Stimulated activated CD4-positive, alpha-beta T cell treated with anti-CD3 and anti-CD28 coated beads, Interleukin-1b, Interleukin-23, amount 100 ng/mL, for 48 hours (primary cell): ENCODE measurements at regions not wholly inside any gene's neighbourhood (a gene's known extent, or its start where the extent isn't known, plus 50 kb on each side); places are given as distances from the start of the nearest gene placed in this dataset.

ENCODE experiments used
- DNase-seq: peaks from one replicate; pipeline ENCODE4 v3.0.0-alpha.2; 2020

DNA sequence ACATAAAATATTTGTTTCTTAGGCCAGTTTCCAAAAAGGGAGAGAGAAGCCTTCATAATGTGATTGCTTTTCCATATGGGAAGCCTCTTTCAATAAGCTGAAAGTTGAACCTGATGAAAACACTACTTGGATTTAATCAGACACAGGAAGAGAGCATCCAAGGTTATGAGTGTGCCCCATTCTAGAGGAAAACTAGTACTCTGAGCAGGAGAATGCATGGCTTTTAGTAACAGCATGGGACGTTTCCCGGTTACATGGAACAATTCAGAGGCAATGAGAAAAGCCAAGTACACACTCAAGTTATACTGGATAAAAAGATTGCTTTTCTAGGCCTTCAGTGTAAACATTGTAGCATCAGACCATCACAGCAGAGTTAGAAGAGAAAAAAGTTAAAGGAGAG is 315.8 kb downstream of the ZNF516 start:
- DNase-seq: no peak

DNA sequence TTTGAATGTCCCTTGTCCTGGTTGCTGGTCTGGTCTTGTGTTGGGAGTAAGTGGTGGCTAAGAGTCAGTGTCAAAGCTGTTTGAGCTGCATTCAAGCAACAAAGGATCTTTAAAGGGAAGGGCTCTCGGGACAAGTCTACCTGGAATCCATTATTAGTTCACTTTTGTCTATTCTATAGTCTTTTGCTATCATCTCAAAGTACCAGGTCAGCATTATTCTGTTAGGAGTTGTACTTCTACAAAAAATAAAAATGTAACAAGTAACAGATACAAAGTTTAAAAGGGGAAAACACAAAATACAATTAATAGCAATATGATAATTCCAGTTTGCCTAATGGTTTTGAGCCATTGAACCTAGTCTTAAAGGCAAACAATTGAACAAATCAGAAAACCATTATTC is 317.9 kb downstream of the ZNF516 start:
- no peak for DNase-seq

DNA sequence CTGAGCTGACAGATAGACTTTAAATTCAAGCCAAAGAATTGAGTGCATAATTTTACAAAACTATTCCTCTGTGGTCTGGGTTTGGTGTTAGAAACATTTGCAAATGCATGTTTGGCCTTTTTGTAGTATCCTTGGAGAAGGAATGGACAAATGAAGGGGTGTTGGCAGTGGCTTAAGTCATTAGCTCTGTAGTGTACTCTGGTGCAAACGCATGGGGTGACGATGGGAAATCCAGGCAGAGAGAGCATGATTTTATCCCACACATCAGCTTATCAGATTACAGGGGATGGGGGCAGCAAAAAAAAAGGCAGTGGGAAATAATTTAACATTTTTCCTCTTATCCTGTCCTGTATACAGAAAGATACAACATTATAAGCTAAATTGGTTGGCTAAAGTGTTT is 320.6 kb downstream of the ZNF516 start:
- no peak for DNase-seq

DNA sequence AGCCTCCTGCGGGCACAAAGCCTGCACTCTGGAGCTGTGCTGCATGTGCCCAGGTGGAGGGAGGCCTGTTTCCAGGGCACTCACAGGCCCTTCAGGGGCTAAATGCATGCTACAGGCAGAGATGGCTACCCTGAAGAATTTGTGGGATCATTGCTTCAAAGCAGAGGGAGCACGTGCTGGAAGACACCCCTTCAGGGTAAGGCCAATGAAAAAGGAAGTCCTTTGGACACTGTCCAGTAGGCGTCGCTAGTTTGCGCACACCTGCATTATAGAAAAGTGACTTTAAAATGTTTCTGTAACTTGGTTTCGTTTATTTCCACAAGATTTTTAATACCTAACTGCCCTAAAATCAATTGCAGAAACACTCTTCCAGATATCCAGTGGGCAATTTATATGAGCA is 325.3 kb downstream of the ZNF516 start:
- no peak for DNase-seq

DNA sequence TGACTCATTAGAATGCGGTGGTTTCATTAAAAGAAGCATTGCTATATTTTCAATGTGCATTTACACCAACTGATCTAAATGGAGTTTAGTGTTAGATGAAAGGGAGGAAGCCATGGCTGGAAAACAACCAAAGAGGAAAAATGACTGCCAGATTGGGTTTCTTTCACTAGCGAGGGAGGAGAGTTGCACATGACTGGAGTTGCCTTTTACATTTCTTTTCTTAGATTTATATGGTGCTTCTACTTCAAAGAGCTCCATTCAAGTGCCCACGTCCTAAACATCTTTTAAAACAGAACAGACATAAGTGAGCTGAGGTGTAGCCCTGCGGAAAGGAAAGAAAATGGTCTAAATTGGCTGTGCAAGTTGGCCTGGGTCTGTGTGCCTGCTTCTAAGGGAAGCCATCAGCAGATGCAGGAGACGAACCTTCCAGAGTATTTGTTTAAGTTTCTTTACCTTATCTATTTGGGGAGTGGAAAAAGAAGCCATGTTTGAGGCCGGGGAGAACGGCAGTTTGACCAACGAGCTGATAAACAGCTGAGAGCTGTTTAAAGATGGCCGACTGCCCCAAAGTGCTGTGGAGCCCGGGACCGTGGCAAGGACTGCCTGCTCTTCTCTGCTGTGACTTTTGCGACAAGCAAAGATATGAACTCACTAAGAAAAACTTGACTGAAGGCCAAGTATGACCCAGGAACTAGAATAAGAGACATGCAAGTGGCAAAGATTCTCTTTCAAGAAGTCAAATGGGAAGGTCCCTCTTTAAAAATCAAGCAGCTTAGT is 327.0 kb downstream of the ZNF516 start:
- no peak for DNase-seq

DNA sequence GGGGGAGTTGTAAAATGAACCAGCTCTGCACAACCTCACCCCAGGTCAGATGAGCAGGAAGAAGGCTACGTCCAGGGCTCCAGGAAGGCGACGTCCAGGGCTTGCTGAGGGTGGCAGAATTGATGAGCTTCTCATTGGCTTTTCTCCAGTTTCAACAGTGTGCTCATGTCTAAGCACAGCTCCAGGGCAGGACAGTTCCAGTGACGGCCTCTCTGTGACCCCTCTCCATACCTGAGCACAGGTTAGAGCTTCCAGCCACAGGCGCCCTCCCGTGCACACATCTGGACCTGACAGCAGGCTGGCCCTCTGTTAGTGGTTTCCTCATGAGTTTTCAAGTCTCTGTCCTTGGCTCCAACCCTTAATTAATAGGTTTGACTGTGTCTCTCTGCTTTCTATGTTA is 327.6 kb downstream of the ZNF516 start:
- DNase-seq: no peak

DNA sequence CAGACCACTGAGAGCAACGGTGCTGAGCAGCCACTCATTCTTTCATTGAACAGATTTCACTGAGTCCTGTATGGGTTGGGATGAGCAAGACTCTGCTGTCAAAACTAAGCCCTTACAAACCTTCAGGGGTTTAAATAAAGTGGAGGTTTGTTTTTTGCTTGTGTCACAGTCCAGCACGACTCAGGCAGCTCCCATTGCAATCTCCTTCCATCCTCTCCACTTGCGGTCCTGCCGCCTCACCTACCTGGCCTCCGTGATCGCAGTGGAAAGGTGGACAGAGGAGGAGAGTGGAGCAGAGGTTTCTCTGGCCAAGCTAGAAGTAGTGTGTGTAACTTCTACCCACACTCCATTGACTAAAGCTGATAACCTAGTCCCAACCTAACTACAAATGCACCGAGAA is 332.2 kb downstream of the ZNF516 start:
- DNase-seq: no peak

DNA sequence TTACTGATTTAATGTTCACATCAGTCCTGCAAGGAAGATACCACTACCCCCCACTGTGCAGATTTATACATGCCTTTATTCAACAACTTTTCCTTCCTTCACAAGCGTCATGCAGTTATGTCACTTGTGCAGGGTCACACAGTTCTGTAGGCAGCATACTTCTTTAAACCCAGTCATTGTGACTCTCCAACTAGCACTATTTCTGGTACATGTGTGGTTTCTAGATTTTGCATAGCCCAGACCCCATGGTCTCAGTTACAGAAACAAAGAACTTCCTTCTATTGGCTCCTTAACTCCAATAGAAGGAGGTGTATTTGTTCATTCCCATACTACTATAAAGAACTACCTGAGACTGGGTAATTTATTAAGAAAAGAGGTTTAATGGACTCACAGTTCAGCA is 333.1 kb downstream of the ZNF516 start:
- no peak for DNase-seq

DNA sequence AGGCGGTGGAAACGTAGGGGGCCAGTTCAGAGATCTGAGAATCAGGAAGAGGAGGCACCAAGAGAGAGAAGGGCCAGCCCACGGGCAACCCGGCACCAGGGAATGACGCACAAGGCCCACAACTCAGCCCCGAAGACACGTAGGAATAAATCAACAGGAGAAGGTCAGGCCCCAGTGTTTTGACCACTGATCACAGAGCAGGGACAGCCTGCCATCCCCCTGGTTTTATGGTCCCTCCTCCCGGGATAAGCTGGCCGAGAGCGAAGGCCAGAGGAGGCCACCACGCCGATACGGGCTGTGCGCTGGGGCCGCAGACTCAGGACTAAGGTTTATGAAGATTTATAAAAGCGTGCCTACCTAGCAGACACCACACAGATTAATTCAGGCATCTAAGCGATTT is 341.4 kb downstream of the ZNF516 start:
- no peak for DNase-seq

DNA sequence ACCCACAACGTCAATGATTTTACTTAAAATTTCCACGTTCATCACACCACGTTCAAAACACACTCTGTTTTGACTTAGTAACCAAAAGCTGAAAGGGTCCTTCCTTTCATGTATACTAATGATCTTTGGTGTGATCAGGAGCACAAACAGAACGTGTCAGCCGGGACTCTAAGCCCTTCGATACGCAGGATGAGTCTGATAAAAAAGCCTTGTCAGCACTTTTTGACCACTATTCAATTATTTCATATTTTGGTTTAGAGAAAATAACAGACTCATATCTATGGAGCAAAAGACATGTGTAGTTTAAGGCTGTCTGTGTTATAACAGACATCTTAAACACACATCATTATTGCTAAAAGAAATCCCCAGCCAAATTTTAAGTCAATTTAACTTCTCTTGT is 345.3 kb downstream of the ZNF516 start:
- no peak for DNase-seq

DNA sequence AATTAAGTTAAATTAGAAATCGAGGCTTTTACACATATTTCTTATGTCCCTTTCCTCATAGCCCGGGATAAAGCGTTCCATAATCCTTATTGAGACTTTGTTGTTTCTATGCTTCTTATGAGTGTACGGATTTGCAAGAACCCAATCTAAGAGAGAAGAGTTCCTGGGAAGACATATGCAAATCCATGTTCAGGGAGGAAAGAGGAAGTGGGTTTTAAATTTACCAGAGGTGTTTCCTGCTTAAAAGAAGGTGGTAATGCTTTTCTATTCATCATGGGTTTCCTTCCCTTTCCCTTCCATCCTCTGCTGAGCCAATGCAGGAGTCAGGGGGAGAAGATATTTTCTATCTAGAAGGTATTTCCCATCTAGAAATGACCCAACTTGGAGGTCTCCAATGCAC is 345.8 kb downstream of the ZNF516 start:
- DNase-seq: no peak

DNA sequence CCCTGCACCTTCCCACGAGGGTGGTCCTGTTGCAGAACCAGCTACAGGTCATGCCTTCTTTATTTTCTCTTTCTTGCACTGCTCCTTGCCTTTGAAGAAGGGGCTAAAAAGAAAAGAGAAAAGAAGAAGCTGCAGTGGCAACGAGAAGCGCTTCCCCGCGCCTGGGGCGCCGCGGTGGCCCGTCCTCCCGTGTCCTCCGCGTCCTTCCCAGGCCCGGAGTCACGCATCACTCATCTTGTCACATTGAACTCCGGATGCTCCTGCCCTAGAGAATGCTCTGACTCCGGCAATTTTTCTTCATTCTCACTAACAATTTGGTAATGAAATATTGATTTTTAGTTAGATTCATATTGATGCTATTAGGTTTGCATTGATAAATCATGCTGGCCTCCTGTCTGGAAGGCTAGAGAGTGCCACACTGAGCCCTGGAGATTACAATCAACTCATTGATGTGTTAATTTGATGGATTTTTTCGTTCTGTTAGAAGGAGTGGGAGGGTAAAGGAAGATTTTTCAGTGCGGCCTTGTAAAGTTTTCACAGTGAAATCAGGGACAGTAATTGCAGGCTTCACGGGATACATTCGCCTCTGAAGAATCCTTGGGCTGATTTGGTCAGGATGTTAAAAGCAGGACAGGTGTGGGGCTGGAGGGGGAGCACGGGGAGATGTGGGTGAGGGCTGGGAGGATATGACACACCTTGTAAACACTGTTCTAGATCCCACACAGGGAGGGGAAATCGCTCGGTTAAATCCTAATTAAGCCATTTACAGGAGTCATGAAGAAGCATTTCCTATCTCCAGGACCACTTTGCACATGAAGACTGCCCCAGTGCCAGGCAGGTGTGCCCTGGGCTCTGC is 349.3 kb downstream of the ZNF516 start:
- no peak for DNase-seq

DNA sequence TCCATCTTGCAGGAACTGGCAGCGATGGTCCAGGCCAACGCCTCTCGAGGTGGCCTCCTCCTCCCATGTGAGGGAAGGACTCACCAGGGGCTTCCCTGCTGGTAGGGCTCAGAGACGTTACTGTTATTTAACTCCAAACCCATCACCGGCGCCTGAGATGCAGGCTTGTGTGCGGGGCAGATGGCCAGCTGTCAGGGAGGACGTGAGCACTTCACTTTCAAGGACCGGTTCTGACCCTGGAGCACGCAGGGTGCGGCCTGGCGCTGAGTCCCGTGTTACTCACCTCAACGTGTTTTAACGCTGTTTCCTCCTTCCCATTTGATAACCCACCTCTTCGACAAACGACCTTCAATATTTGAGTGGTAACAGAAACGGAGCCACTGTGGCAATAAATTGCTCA is 350.2 kb downstream of the ZNF516 start:
- no peak for DNase-seq

DNA sequence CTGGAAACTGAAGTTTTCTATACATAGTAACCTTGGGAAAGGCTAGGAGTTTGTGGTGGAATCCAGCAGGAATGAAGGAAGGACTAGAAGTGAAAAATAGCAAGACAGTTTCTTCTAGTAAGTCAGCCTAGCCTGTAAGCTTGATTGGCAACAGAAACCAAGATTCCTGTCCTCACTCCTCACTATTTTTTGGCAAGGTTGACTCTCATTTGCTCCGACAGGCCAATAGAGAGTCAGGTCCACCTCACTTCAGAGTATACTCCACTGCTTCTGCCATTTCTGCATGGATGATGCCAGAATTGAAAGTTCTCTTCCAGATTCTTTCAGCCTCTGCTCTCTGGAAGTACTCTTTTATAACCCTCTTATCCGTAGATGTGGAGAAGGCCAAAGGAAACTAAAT is 352.4 kb downstream of the ZNF516 start:
- no peak for DNase-seq

DNA sequence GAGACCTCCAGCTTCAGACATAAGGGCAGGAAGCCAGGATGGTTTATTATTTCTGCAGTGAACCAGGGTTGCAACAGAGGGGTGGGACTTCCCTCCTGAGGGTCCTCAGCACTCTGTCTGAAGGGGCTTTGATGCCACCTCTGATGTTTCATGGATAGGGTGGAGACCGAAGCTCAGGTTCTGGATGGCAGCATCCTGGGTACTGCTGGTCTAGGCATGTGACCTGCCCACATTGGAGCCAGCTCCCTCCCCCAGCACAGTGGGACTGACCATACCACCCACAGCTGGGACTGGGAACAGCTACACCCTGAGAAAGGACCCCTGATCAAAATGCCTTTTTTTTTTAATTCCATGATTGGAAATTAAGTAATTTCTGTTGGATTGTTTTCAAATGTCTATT is 355.2 kb downstream of the ZNF516 start:
- DNase-seq: no peak

DNA sequence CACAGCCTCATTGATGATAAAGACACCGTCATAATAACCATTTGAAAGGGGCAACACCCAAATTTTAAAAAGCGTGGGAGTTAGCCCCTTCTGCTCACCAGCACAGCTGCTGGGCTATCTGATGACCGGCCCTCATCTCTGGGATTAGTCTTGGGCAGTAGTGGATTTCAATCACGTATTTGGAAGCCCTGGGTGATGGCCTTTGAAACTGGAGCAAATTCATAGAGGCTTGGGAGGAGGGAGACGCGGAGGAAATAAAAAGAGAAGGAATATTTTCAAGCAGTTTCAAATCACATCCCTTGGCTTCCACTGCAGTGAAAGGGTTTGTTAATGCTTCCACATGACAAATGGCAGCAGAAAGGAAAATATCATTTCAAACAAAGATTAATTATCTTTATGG is 357.8 kb downstream of the ZNF516 start:
- no peak for DNase-seq

DNA sequence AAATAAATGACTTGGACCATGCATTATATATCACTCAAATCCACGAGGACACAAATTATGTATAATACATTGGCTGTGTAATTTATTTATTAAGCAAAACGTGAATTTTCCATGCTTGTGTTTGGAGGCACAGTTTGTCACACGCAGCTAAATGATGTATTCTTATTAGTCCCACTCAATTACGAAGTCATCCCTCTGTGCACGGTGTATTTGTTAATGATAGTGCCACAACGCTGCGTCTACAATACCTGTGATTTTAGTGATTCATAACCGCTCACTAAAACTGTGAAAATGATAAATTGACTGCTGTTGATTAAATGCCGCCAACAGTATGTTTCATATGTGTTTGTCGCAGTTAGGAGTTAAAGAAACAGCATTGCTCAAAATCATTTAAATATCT is 358.3 kb downstream of the ZNF516 start:
- no peak for DNase-seq

DNA sequence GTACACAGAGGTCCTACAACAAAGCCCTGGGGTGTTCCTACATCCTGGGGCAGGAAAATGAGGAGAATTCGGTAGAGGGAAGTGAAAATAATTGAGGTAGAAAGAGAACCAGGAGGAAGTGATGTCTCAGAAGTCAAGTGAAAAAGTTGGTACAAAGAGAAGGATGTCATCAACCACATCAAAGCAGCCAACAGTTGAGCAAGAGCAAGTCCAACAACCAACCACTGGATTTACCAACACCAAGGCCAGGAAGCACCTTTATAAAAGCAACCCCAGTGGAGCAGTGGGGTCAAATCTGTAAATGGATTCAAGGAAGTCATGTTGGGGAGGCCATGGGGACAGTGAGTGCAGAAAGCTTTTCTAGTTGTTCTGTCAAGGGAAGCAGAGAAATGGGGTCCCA is 360.4 kb downstream of the ZNF516 start:
- no peak for DNase-seq

DNA sequence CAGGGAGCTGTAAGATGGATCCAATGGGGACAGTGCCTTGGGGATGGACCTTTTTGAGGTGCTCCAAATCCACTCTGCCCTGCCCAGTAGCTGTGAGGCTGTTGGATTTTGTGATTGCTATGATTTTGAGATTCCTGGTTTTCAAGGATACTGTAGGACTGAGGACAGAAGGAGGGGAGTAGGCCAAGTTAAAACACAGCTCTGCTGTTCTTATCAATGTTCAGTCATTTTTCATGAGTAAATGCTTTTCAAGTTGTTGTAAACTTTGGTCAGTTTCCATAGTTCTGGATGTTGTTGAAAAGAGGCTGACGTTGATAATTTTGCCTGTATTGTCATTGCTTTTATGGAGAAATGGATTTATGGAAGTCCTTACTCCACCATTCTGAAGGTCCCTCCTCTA is 361.2 kb downstream of the ZNF516 start:
- DNase-seq: no peak

DNA sequence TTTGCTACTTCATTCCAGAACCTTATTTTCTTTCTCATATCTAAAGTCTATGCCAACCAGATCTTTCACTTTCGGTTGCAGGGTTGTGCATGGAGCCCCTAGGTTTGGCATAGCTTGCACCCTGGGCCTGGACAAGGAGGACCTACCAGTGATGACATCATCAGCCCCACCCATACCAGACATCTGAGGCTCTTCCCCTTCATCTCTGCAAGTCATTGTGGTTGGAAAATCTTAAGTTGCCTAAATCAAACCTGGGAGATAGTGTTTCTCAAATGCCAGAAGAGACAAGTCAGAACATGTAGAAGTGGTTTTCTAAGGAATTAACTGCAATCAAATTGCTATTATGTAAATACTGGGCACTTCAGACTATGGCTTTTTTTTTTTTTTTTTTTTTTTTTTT is 363.3 kb downstream of the ZNF516 start:
- peak; percentile 45 for DNase-seq

DNA sequence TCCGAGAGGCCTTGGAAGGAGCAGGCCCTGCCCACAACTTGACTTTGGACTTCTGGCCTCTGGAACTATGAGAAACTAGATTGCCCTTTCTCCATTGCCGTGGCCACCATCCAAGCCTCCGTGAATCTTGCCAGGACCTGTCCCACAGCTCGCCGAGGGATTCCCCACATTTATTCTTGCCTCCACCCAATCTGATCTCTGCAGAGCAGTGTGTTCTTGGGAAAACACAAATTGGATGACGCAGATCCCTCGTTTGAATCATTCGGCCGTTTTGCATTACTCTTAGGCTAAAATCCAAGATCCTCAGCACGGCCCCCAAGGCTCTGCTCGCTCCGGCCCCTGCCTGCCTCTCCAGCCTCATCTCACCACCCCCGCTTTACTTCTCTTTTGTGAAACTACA is 364.2 kb downstream of the ZNF516 start:
- DNase-seq: no peak

DNA sequence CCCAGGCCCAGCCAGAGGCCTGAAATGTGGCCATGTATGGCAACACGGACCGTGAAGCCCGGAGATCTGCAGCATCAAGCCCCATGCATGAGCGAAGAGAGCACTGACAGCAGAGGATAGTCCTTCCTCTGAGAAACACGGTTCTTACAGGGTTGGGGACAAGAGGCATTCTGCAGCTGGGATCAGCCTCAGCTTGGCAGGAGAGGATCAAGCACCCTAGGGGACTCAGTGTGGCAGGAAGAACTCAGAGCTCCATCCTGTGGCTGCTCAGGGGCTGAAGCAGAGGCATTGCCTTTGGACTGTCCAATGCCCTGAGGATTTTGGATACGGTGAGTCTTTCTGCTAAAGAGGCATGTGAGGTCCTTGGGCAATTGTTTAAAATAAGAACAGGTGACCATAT is 368.7 kb downstream of the ZNF516 start:
- DNase-seq: no peak

DNA sequence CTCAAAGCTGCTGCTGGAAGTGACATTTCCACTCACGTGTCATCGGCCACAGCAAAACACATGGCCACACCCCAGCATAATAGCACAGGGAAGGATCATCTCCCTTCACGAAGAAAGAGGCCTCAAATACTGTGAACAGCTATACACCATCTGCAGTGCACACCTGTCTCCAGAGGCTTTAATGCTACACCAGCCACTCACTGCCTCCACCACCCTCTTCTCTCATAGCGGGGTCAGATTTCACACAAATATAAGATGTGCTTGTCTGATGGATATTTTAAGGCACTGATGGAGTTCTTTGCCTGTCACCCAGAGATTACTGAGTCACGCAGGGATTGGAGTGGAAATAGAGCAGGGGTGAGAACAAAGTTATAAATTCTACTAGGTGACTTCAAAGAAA is 374.0 kb downstream of the ZNF516 start:
- DNase-seq: no peak

DNA sequence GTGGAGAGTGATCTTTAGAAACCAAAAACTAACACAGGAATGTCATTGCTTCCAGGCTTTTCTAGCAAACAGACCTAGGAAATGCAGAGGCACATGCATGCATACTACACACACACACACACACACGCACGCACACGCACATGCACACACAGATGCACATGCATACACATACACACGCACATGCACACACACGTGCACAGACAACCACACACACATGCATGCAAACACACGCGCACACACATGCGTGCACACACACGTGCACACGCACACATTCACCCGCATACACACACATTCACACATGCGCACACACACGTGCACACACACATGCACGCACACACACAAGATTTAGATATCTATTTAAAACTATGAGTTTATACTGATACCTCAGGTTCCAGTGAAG is 379.5 kb downstream of the ZNF516 start:
- DNase-seq: no peak

DNA sequence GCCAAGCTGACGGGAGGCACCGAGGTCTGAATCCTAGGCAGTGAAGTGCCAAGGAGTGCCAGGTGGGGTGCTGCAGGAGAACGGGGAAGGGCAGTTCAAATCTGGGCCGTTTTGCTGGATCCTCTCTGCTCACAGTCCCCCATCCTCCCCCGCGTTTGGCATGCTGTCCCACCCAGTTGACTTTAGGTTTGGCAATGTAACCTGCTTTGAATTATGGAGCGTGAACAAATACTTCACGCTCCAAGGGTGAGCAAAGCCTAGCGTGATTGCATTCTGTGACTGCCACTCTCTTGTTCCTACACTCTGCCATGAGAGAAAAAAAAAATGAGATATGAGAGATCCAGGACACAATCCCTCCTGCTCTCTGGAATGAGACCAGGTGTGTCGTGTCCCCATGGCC is 381.9 kb downstream of the ZNF516 start:
- no peak for DNase-seq
